T-helper 2 cell treated with Interferon-gamma antibody and Interleukin-4, amounts not matched to agents 5 μg/mL and 100 μg/mL, for 36 hours (primary cell): ENCODE measurements at regions not wholly inside any gene's neighbourhood (a gene's known extent, or its start where the extent isn't known, plus 50 kb on each side); places are given as distances from the start of the nearest gene placed in this dataset.

ENCODE experiments used
- DNase-seq: peaks from one replicate; pipeline ENCODE4 v3.0.0; 2021; ENCODE audit warnings: low spot score
- H3K27ac Mint-ChIP-seq: one replicate; pipeline ENCODE4 v1.8.0; 2021; ENCODE audit warnings: mild to moderate bottlenecking, mixed read lengths
- H3K27me3 Mint-ChIP-seq: one replicate; pipeline ENCODE4 v1.8.0; 2021; ENCODE audit warnings: low read depth, mixed read lengths
- H3K36me3 Mint-ChIP-seq: one replicate; pipeline ENCODE4 v1.8.0; 2021; ENCODE audit warnings: low read depth, mixed read lengths
- H3K4me1 Mint-ChIP-seq: one replicate; pipeline ENCODE4 v1.8.0; 2021; ENCODE audit warnings: low read depth, mixed read lengths
- H3K4me3 Mint-ChIP-seq: one replicate; pipeline ENCODE4 v1.8.0; 2022; ENCODE audit warnings: mild to moderate bottlenecking, moderate library complexity, mixed read lengths
- H3K9me3 Mint-ChIP-seq: one replicate; pipeline ENCODE4 v1.8.0; 2021; ENCODE audit warnings: mixed read lengths

DNA sequence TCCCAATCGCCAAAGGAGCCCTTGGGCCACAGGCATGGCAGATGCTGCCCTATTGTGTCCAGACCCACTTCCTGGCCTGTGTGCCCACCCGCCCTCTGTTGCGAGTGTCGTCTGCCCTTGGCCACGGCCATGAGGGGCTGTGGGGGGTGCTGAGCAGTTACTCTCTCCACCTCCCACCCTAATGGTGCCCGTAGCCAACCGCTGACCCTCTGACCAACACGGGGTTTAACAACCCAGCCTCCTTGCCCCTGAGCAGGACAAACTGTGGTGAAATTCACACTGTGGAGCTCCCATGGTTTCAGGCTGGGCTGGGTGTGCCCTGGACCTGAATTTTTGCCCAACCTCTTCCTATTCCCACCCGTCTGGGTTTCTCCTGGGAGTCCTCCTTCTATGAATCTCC is 145.7 kb upstream of the HDAC4 start:
- Mint-ChIP-seq H3K36me3 (no peaks in the 10 kb centered on the region), H3K9me3 (peaks cover 4% of the 10 kb centered on the region), H3K27me3 (peaks cover 5% of the 10 kb centered on the region), H3K27ac (no peak overlapping the region), H3K4me3 (no peak overlapping the region), H3K4me1 (peaks cover 35% of the 10 kb centered on the region)
- no peak for DNase-seq

DNA sequence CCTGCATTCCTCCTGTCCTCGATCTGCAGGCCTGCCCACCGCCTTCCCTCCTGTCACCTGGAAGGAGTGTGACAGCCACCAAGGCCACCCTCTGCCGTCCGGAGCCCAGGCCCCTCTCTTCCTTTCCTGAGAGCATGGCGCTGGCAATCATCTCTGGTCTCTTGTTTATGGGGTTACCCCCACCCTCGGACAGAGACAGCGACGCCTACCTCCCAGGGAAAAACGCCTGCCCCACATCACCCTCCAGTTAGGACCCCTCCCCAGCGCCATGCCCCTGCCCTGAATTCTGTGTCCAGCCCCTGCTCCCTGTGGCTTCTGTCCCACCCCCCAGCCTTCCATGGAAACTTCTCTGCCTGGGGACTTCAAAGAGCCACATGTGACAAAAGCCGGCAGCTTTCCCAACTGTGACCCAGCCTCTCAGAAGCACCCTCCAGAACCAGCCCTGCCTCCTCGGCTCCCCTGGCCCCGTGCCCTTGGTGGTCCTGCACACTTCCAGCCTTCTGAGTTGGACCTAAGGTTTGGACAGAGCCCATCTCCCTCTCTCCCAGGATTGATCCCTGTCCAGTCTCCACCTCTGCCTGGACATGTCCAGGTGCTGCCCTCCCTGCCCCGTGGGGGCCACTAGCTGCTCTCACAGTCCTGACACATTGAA is 145.0 kb upstream of the HDAC4 start:
- Mint-ChIP-seq H3K4me1 (peaks cover 35% of the 10 kb centered on the region), H3K27me3 (peaks cover 9% of the 10 kb centered on the region), H3K9me3 (peaks cover 4% of the 10 kb centered on the region), H3K4me3 (no peak overlapping the region), H3K36me3 (no peaks in the 10 kb centered on the region), H3K27ac (peak overlapping the region; percentile 73)
- no peak for DNase-seq

DNA sequence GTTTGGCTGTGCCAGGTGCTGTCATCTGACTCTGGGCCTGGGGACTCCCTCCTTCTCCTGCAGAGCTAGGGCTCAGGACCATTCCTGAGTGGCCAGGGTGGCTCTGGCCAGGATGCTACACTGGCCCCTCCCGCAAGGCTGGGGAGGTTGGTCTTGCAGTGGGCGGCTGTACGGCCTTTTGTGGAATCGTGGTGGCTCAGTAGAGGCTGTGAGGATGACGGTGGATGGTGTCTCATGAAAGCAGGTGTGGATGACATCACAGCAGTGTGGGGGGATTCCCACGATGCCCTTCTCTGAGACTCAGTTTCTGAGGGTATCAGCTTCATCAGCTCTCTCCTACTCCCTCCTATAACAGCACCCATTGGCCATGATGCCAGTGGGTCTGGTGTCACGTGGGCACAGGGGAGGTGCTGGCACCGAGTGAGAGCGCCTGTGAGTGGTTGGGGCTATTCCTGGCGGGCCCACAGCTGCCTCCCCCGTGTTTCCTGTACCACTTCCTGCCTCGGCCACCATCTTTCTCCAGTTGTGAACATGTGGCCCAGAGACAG is 144.2 kb upstream of the HDAC4 start:
- peaks cover 4% of the 10 kb centered on the region for H3K9me3 Mint-ChIP-seq
- no peaks in the 10 kb centered on the region for H3K36me3 Mint-ChIP-seq
- H3K4me1 Mint-ChIP-seq: peaks cover 35% of the 10 kb centered on the region
- peak overlapping the region; percentile 73 for H3K27ac Mint-ChIP-seq
- peaks cover 9% of the 10 kb centered on the region for H3K27me3 Mint-ChIP-seq
- H3K4me3 Mint-ChIP-seq: no peak overlapping the region
- DNase-seq: peak; percentile 54

DNA sequence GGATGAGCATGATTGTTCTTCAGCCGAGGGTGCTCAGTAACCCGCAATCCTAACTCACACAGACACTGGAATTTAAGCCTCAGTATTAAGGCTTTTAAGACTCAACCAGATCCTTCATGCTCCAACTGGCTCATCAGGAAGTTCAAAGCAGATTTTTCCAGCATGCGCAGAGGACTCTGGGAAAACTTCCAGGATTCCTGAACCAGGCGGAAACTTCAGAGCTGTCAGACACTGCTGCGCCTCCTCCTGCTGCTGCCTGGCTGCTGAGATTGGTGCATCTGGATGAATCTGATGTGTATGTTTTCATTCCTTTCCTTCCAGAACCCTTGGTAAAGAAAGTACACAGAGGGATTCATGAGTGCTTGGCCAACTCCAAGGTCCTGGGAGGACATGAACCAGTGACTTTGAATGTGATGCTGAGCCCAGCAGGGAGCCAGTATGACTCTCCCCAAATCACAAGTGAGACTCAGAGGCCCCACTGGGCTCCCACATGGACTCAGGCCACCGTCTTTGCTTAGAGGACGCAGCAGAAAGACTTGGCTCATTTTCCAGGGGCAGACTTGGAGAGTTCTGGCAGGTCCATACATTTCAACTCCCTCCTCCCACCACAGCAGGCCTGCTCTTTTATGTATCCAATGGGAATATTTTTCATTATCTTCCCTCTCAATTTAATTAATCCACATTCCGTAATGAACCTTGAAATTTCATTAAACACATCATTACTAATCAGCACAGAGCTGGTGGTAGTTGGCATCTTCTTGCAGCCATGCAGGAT is 143.5 kb upstream of the HDAC4 start:
- Mint-ChIP-seq H3K36me3 (no peaks in the 10 kb centered on the region), H3K4me3 (no peak overlapping the region), H3K4me1 (peaks cover 31% of the 10 kb centered on the region), H3K27me3 (peaks cover 9% of the 10 kb centered on the region), H3K9me3 (peaks cover 4% of the 10 kb centered on the region), H3K27ac (no peak overlapping the region)
- no peak for DNase-seq

DNA sequence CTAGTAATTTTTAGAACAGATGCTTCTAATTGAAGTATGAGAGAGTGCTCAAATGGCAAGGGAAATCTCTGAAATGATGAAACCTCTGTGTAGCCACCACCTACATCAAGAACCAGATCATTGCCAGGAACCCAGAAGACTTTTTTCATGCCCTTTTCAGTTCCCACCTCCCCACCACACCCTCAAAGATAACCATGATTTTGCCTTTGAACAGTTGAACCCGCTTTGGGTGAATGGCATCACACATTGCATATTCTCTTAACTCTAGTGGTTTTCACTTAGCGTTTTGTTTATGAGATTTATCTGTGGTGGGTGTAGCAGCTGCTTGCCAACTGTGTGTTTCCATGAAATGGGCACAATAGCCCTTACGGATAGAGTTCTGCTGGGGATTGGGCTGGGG is 142.9 kb upstream of the HDAC4 start:
- peaks cover 24% of the 10 kb centered on the region for H3K4me1 Mint-ChIP-seq
- peak; percentile 12 for DNase-seq
- no peak overlapping the region for H3K4me3 Mint-ChIP-seq
- H3K36me3 Mint-ChIP-seq: no peaks in the 10 kb centered on the region
- H3K9me3 Mint-ChIP-seq: peaks cover 4% of the 10 kb centered on the region
- no peak overlapping the region for H3K27ac Mint-ChIP-seq
- peaks cover 9% of the 10 kb centered on the region for H3K27me3 Mint-ChIP-seq

DNA sequence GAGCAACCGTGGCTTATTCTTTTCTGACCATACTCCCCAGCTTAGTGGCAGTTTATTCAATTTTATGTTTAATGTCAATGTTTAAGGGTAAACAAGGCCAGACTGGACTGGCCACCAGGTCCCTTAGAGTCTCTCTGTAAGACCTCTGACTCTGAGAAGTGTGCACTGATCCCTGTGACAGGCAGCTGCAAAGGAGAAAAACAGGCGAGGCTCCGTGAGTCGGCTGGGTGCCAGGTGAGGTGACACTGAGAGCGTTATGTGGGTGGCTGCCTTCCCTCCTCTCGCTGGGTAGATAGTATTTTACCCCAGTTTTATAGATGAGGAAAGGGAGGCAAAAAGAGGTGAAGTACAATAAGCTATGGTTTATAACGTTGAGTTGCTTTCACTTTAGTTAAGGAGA is 139.4 kb upstream of the HDAC4 start:
- Mint-ChIP-seq H3K27ac (no peak overlapping the region), H3K9me3 (no peaks in the 10 kb centered on the region), H3K4me1 (peaks cover 8% of the 10 kb centered on the region), H3K27me3 (peaks cover 12% of the 10 kb centered on the region), H3K4me3 (no peak overlapping the region), H3K36me3 (no peaks in the 10 kb centered on the region)
- DNase-seq: no peak

DNA sequence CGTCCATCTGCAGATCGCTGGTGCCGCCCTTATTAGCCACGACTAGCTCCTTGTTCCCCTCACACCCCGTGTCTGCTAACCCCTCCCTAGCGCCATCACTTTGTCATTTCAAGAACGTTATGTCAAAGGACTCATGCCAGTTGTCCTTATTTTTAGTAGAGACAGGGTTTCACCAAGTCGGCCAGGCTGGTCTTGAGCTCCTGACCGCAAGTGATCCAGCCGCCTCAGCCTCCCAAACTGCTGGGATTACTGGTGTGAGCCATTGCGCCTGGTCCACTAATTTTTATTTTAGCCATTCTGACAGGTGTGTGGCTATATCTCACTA is 138.9 kb upstream of the HDAC4 start:
- no peaks in the 10 kb centered on the region for H3K36me3 Mint-ChIP-seq
- no peak overlapping the region for H3K27ac Mint-ChIP-seq
- no peaks in the 10 kb centered on the region for H3K9me3 Mint-ChIP-seq
- no peak overlapping the region for H3K4me3 Mint-ChIP-seq
- DNase-seq: no peak
- H3K27me3 Mint-ChIP-seq: peaks cover 12% of the 10 kb centered on the region
- peaks cover 5% of the 10 kb centered on the region for H3K4me1 Mint-ChIP-seq

DNA sequence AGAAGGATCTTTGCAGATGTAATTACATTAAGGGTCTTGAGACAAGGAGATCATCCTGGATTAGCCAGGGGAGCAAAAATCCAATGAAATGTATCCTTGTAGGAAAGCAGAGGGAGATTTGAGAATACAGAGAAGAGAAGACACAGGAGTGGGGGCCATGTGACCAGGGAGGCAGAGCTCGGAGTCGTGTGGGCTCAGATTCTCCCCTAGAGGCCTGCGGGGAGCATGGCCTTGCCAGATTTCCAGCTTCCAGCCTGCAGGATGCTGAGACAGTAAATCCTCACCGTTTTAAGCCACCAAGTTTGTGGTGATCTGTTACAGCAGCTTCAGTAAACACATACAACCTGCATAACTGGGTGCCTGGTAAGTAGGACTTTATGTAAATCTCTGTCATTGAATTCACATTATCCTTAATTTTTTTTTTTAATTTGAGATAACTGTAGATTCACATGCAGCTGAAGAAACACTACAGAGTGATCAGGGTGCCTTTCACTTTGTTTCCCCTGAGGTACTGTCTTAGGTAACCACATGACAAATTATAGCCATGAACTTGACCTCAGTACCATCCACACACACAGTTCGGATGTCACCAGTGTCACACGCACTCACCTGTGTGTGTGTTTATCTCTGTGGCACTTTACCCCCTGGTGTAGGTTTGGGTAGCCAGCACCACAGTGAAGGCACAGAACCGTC is 138.4 kb upstream of the HDAC4 start:
- Mint-ChIP-seq H3K36me3 (no peaks in the 10 kb centered on the region), H3K9me3 (no peaks in the 10 kb centered on the region), H3K27me3 (peaks cover 12% of the 10 kb centered on the region), H3K4me1 (peaks cover 5% of the 10 kb centered on the region), H3K27ac (no peak overlapping the region), H3K4me3 (no peak overlapping the region)
- DNase-seq: no peak

DNA sequence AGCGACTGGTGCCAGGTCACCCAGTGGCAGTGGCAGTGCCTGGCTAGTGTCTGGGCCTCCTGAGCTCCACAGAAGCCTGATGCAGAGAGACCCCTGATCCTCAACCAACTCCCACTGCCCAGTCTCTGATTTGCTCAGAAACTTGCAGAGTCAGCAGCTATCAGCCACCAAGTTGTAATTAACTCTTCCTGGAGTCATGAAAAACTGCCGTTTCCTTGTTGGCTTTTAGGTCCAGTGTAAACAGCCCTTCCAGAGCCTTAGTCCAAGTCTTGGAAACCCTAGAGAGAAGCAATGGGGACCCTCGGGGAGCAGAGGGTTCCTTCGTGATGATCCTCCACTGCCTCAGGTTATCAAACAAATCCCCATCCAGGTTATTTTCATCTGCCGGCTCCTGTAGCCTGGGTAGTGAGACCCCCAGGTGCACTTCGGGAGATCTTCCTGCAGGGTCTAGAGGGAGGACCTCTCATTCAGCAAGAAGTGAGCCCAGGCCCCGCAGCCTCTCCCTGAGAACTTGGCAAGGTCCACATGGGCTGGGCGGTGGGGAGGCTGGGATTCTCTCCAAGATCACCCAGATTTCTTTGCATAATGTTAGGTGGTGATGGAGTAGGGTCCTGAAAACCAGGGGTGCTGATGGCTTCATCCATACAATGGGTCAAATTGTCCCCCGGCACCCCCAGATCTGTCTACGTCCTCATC is 137.7 kb upstream of the HDAC4 start:
- Mint-ChIP-seq H3K9me3 (no peaks in the 10 kb centered on the region), H3K4me1 (no peaks in the 10 kb centered on the region), H3K4me3 (no peak overlapping the region), H3K36me3 (no peaks in the 10 kb centered on the region), H3K27ac (no peak overlapping the region), H3K27me3 (peaks cover 12% of the 10 kb centered on the region)
- no peak for DNase-seq

DNA sequence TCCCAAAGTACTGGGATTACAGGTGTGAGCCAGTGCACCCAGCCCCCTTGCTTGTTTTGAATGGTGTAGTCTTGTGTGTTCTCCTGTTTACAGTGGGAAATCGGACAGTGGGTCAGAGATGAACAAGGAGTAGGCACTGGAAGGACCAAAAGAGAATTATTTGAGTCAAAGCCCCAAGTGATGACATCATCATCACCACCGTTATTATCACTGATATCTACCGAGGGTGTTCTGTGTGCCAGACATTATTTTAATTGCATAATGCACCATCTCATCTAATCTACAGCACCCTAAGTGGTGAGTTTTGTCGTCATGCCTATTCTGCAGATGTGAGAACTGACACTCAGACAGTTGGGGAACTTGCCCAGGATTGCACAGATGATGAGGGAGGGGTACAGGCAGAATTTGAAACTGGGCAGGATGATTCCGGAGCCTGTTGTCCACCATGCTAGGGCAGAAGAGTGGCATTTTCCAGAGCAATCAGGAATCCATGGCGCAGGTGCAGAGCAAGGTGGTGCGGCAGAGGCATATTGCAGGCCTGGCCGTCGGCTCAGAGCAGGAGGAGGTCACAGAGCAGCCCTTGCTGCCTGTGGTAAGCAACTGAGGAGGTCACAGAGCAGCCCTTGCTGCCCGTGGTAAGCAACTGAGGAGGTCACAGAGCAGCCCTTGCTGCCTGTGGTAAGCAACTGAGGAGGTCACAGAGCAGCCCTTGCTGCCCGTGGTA is 137.0 kb upstream of the HDAC4 start:
- Mint-ChIP-seq H3K9me3 (no peaks in the 10 kb centered on the region), H3K4me1 (no peaks in the 10 kb centered on the region), H3K36me3 (no peaks in the 10 kb centered on the region), H3K27ac (no peak overlapping the region), H3K27me3 (peaks cover 9% of the 10 kb centered on the region), H3K4me3 (no peak overlapping the region)
- no peak for DNase-seq

DNA sequence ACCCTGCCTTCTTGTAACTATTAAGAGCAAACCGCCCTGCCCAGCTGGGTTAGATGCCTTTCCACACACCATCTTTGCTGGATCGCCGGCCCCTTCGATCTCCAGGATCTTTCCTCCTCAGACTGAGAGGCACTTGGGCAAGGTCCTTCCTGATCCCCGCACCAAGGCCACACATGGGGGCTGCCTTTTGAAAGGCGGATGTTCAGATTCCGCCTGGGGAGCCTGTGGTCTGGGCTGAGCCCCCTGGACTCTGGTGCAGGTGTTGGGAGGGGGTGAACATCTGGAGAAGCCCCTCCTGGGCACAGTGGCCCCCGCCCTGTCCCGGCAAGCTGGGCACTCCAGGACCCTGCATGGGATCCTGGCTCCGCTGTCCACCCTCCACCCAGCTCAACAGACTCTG is 135.4 kb upstream of the HDAC4 start:
- DNase-seq: no peak
- Mint-ChIP-seq H3K36me3 (no peaks in the 10 kb centered on the region), H3K9me3 (no peaks in the 10 kb centered on the region), H3K4me1 (no peaks in the 10 kb centered on the region), H3K27me3 (peaks cover 7% of the 10 kb centered on the region), H3K27ac (no peak overlapping the region), H3K4me3 (no peak overlapping the region)

DNA sequence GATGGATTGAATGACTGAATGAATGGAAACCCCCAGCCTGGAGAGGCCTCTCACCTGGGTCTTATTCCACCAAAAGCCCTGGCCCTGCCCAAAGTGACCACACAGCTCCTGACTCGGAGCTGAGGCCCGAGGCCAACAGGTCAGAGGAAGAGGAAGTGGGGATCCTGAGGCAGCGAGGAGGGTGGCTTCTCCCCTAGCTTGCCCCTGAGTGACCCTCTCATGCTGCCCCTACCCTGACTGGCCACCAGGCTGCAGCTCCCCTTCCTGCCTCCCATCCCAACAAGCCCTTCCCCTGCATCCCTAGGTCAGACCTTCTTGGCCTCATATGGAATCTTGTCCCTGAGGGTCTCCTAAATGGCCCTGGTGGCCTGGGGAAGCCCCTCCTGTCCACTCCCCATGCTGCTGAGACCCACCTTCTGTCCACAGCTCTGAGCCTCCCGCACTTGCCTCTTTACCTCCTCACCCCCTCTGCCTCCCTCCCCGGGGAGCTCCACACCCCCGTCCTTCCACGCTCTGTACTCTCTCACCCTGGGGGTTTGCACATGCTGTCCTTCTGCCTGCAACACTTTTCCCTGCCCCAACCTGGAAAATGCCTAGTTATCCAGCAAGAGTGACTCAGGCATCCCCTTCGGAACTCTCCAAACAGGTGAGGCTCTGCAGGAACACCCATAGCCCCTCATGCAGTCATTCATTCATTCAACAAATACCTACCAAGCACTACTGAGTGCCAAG is 134.8 kb upstream of the HDAC4 start:
- H3K27me3 Mint-ChIP-seq: peaks cover 4% of the 10 kb centered on the region
- no peak overlapping the region for H3K4me3 Mint-ChIP-seq
- H3K4me1 Mint-ChIP-seq: no peaks in the 10 kb centered on the region
- no peaks in the 10 kb centered on the region for H3K36me3 Mint-ChIP-seq
- no peak overlapping the region for H3K27ac Mint-ChIP-seq
- no peak for DNase-seq
- H3K9me3 Mint-ChIP-seq: no peaks in the 10 kb centered on the region
